GM18520 (cell line): ENCODE measurements at regions not wholly inside any gene's neighbourhood (a gene's known extent, or its start where the extent isn't known, plus 50 kb on each side); places are given as distances from the start of the nearest gene placed in this dataset.

Experiments
- ATAC-seq: cut with Tn5 transposase; IDR thresholded peaks from one replicate; pipeline ENCODE4 v1.9.1; 2021; ENCODE audit not compliant: unreplicated experiment

- peak; percentile 97 for ATAC-seq
These were observed 173.7 kb upstream of the GALNTL6 start for GRCh38 chr4:171639540-171639939.

GRCh38 chr4:171636606-171637005, 176.6 kb upstream of the GALNTL6 start:
- ATAC-seq: no peak

- ATAC-seq: no peak
These were observed 183.5 kb upstream of the GALNTL6 start for GRCh38 chr4:171629737-171630136.

GRCh38 chr4:171629182-171629581, 184.0 kb upstream of the GALNTL6 start:
- ATAC-seq: peak; percentile 39

GRCh38 chr4:171626554-171626953, 186.7 kb upstream of the GALNTL6 start:
- no peak for ATAC-seq

GRCh38 chr4:171622729-171623128, 190.5 kb upstream of the GALNTL6 start:
- ATAC-seq: no peak

- ATAC-seq: no peak
These were observed 191.6 kb upstream of the GALNTL6 start for GRCh38 chr4:171621646-171622045.

- no peak for ATAC-seq
These were observed 200.3 kb upstream of the GALNTL6 start for GRCh38 chr4:171612907-171613306.

- no peak for ATAC-seq
These were observed 210.4 kb upstream of the GALNTL6 start for GRCh38 chr4:171602638-171603355.

- ATAC-seq: no peak
These were observed 212.1 kb upstream of the GALNTL6 start for GRCh38 chr4:171601091-171601490.

GRCh38 chr4:171599628-171600027, 213.6 kb upstream of the GALNTL6 start:
- ATAC-seq: no peak

- ATAC-seq: no peak
These were observed 218.9 kb upstream of the GALNTL6 start for GRCh38 chr4:171594293-171594692.

- no peak for ATAC-seq
These were observed 222.5 kb upstream of the GALNTL6 start for GRCh38 chr4:171590716-171591115.

GRCh38 chr4:171588764-171589163, 224.4 kb upstream of the GALNTL6 start:
- no peak for ATAC-seq

- ATAC-seq: no peak
These were observed 225.1 kb upstream of the GALNTL6 start for GRCh38 chr4:171588051-171588545.

GRCh38 chr4:171583790-171584189, 229.4 kb upstream of the GALNTL6 start:
- no peak for ATAC-seq

GRCh38 chr4:171582961-171583581, 230.1 kb upstream of the GALNTL6 start:
- ATAC-seq: no peak

GRCh38 chr4:171573181-171573580, 240.0 kb upstream of the GALNTL6 start:
- no peak for ATAC-seq

GRCh38 chr4:171565130-171565788, 247.9 kb upstream of the GALNTL6 start:
- no peak for ATAC-seq

- peak; percentile 67 for ATAC-seq
These were observed 251.8 kb upstream of the GALNTL6 start for GRCh38 chr4:171561419-171561818.

GRCh38 chr4:171553961-171554360, 259.2 kb upstream of the GALNTL6 start:
- ATAC-seq: no peak

- no peak for ATAC-seq
These were observed 270.6 kb upstream of the GALNTL6 start for GRCh38 chr4:171542640-171543039.
